Endothelial cell of umbilical vein (primary cell): ENCODE measurements at regions not wholly inside any gene's neighbourhood (a gene's known extent, or its start where the extent isn't known, plus 50 kb on each side); places are given as distances from the start of the nearest gene placed in this dataset.

Source experiments
- CTCF ChIP-seq, 2 donors: IDR thresholded peaks; 1 replicate in 1 of 2; 2 replicates in 1 of 2; pipeline ENCODE4 v1.5.1; 2011; ENCODE audit warnings: low read length in 2 of 2, mild to moderate bottlenecking in 2 of 2, moderate library complexity in 2 of 2, control low read depth in 1 of 2, inconsistent platforms in 1 of 2, low read depth in 1 of 2; ENCODE audit not compliant: insufficient read depth in 1 of 2; ENCODE audit errors: extremely low read depth in 1 of 2
- EZH2 ChIP-seq: IDR thresholded peaks from 2 replicates; pipeline ENCODE4 v1.6.1; 2012; ENCODE audit warnings: borderline replicate concordance, low read depth, mild to moderate bottlenecking, moderate library complexity, low read length, inconsistent platforms; ENCODE audit not compliant: severe bottlenecking
- JUN ChIP-seq: IDR thresholded peaks from 2 replicates; pipeline ENCODE4 v1.6.1; 2011; ENCODE audit warnings: borderline replicate concordance, low read depth; ENCODE audit not compliant: insufficient read length, insufficient read depth
- MAX ChIP-seq: IDR thresholded peaks from 2 replicates; pipeline ENCODE4 v1.6.1; 2011; ENCODE audit not compliant: insufficient read depth, insufficient read length
- MYC ChIP-seq: IDR thresholded peaks from one replicate; pipeline ENCODE4 v1.6.1; 2011; ENCODE audit warnings: mild to moderate bottlenecking, low read depth, low read length
- POLR2A ChIP-seq: IDR thresholded peaks from 2 replicates; pipeline ENCODE4 v1.6.1; 2012; ENCODE audit warnings: low read depth, mild to moderate bottlenecking, control low read depth, low read length
- POLR2AphosphoS5 ChIP-seq: IDR thresholded peaks from 2 replicates; pipeline ENCODE4 v1.6.1; 2012; ENCODE audit warnings: low read depth, mild to moderate bottlenecking, control low read depth, low read length, moderate library complexity; ENCODE audit not compliant: insufficient read depth

- TF ChIP-seq CTCF (IDR thresholded peaks at IDR 0.05; ENCODE audit: extremely low read depth in 1 of 2, insufficient read depth in 1 of 2, low read depth in 1 of 2, low read length in 2 of 2) (no peak), EZH2 (no peak), POLR2AphosphoS5 (no peak), MAX (no peak), POLR2A (no peak), MYC (no peak), JUN (no peak)
Measured at GRCh38 chr7:109895536-109895935, 1195.4 kb upstream of the LRRN3 start.
